Transverse colon (tissue), 4 donors: ENCODE measurements at regions not wholly inside any gene's neighbourhood (a gene's known extent, or its start where the extent isn't known, plus 50 kb on each side); places are given as distances from the start of the nearest gene placed in this dataset.
"Not testable (repeated sequence)": the region's sequence is repeated elsewhere in the genome, so short reads cannot be mapped to it uniquely, and the experiment has no call there.

Experiments
- DNase-seq: peaks from one replicate; pipeline ENCODE4 v3.0.0-alpha.2; 2019
- H3K27ac ChIP-seq, 4 donors: fragments of 200-600 bp; sonication (generic); 2 replicates each; pipeline ENCODE4 v1.5.1; 2016 to 2018; ENCODE audit warnings: inconsistent platforms in 4 of 4
- H3K27me3 ChIP-seq: fragments of 200-600 bp; sonication (generic); 2 replicates; pipeline ENCODE4 v1.5.1; 2017; ENCODE audit warnings: inconsistent platforms
- H3K36me3 ChIP-seq, 4 donors: fragments of 200-600 bp; sonication (generic); 2 replicates each; pipeline ENCODE4 v1.5.1; 2017 to 2019; ENCODE audit warnings: inconsistent platforms in 4 of 4
- H3K4me1 ChIP-seq, 4 donors: fragments of 200-600 bp; sonication (generic); 2 replicates each; pipeline ENCODE4 v1.5.1; 2017 to 2020; ENCODE audit warnings: inconsistent platforms in 4 of 4
- H3K4me3 ChIP-seq, 4 donors: fragments of 200-600 bp; sonication (generic); 1 replicate in 1 of 4; 2 replicates in 3 of 4; pipeline versions ENCODE4 v1.5.1 to v1.6.1; 2017 to 2019; ENCODE audit warnings: inconsistent platforms in 4 of 4
- H3K9me3 ChIP-seq, 2 donors: fragments of 200-600 bp; sonication (generic); 2 replicates each; pipeline ENCODE4 v1.5.1; 2017 to 2019; ENCODE audit warnings: inconsistent platforms in 2 of 2
- EP300 ChIP-seq: sonication (generic); formaldehyde crosslinking; IDR thresholded peaks from one replicate; pipeline ENCODE4 v1.6.1; 2017; ENCODE audit warnings: antibody characterized with exemption, low read depth
- POLR2A ChIP-seq: fragments of 450-650 bp; IDR thresholded peaks from one replicate; pipeline ENCODE4 v1.6.1; 2016; ENCODE audit warnings: antibody characterized with exemption, mild to moderate bottlenecking, moderate library complexity
- POLR2AphosphoS5 ChIP-seq, 3 donors: sonication (generic); formaldehyde crosslinking; IDR thresholded peaks; one replicate each; pipeline ENCODE4 v1.6.1; 2016; ENCODE audit warnings: antibody characterized with exemption in 3 of 3
- WGBS, 2 donors: methylation state at CpG; one replicate each; pipeline ENCODE4 v1.1.5; 2018; ENCODE audit warnings: low coverage in 1 of 2; 5-methylcytosine and 5-hydroxymethylcytosine counted together
- in situ Hi-C, 4 donors: fragments of 200-750 bp; cut with MboI; loops; one replicate each; pipeline versions ENCODE4 v1.15.0 to v1.15.1; 2017; ENCODE audit warnings: low sequenced_read_pairs in 3 of 4, low pct_ligation_motif_present in 1 of 4, low pct_unique_long_range_greater_than_20kb in 1 of 4
- intact Hi-C: fragments of 100-400 bp; cut with DNase I; formaldehyde crosslinking; loops from one replicate; pipeline ENCODE4 v1.15.1; 2023; ENCODE audit warnings: low total_unique reads
- TF ChIP-seq, protein P1 (sequence below), 5 experiments: fragments of 200-600 bp in 3 of 5; fragments of 450-650 bp in 2 of 5; sonication (generic) in 3 of 5; IDR thresholded peaks; 1 replicate in 2 of 5; 2 replicates in 3 of 5; pipeline ENCODE4 v1.5.1; 2016 to 2017; ENCODE audit warnings: antibody characterized with exemption in 5 of 5, inconsistent platforms in 3 of 5, mild to moderate bottlenecking in 2 of 5, moderate library complexity in 1 of 5

DNA sequence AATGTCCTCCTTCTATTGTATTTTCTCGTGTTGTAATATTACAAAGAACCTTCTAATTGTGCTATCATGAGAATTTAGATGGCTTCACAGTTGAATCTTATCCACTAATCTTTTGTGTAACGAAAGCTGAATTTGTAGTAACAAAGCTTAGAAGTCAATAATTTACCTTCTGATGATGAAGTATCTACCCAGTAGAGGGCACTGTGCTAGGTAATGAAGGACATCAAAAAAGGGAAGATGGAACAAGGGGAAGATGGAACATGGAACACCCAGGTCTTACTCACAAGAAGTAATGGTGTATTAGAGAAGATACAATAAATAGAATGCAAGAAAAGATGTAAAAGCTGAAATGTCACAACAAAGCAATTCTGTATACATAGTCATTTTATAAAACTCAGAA, 131.0 kb upstream of the CCNG1 start:
- DNase-seq: no peak

DNA sequence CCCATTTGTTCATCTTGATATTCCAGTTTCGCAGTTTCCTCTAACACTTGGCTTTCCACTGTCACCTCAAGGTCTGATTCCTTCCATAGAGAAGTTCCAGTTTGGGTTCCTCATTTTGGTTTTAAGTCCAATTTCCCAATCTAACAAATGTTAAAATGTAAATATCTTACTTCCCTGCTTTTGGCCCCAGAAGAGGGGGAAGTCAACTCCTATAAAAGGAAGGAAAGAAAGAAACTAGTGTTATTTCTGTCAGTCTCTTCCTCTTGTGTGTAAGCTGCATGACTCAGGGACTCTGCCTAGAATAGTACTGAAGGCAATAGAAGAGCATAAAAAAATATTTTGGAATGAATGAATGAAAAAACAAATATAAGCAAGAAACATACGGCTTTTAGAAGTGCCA, 127.5 kb upstream of the CCNG1 start:
- H3K4me1 ChIP-seq: no peaks in the 10 kb centered on the region
- no peak overlapping the region for H3K27ac ChIP-seq
- peaks cover 0 to 11% of the 10 kb centered on the region in 2 donors for H3K9me3 ChIP-seq
- H3K36me3 ChIP-seq: no peaks in the 10 kb centered on the region
- no peak overlapping the region for H3K4me3 ChIP-seq
- 59 to 69% methylated on average over 2 of the region's 2 CpGs for WGBS, 2 donors
- intact Hi-C loops (no loop called here), in situ Hi-C loops (no loop called here)
- DNase-seq: no peak
- TF ChIP-seq POLR2A (no peak), POLR2AphosphoS5 (IDR thresholded peaks at IDR 0.05) (no peak), EP300 (no peak)
- TF ChIP-seq, protein P1, sequence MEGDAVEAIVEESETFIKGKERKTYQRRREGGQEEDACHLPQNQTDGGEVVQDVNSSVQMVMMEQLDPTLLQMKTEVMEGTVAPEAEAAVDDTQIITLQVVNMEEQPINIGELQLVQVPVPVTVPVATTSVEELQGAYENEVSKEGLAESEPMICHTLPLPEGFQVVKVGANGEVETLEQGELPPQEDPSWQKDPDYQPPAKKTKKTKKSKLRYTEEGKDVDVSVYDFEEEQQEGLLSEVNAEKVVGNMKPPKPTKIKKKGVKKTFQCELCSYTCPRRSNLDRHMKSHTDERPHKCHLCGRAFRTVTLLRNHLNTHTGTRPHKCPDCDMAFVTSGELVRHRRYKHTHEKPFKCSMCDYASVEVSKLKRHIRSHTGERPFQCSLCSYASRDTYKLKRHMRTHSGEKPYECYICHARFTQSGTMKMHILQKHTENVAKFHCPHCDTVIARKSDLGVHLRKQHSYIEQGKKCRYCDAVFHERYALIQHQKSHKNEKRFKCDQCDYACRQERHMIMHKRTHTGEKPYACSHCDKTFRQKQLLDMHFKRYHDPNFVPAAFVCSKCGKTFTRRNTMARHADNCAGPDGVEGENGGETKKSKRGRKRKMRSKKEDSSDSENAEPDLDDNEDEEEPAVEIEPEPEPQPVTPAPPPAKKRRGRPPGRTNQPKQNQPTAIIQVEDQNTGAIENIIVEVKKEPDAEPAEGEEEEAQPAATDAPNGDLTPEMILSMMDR (IDR thresholded peaks at IDR 0.05): no peak
- no peaks in the 10 kb centered on the region for H3K27me3 ChIP-seq

More for the DNA sequence above, 131.0 kb upstream of the CCNG1 start:
- H3K4me3 ChIP-seq: no peak overlapping the region
- H3K9me3 ChIP-seq: no peaks in the 10 kb centered on the region
- no peaks in the 10 kb centered on the region for H3K4me1 ChIP-seq
- no peak overlapping the region for H3K27ac ChIP-seq
- intact Hi-C loops: no loop called here
- TF ChIP-seq POLR2AphosphoS5 (IDR thresholded peaks at IDR 0.05): no peak
- TF ChIP-seq, protein P1 (IDR thresholded peaks at IDR 0.05): peak in 3 of 5 experiments; percentile 23 to 33 (median 30)
- no peaks in the 10 kb centered on the region for H3K27me3 ChIP-seq
- H3K36me3 ChIP-seq: no peaks in the 10 kb centered on the region
- 58 to 61% methylated on average over 2 of the region's 2 CpGs for WGBS, 2 donors
- in situ Hi-C loops: no loop called here

DNA sequence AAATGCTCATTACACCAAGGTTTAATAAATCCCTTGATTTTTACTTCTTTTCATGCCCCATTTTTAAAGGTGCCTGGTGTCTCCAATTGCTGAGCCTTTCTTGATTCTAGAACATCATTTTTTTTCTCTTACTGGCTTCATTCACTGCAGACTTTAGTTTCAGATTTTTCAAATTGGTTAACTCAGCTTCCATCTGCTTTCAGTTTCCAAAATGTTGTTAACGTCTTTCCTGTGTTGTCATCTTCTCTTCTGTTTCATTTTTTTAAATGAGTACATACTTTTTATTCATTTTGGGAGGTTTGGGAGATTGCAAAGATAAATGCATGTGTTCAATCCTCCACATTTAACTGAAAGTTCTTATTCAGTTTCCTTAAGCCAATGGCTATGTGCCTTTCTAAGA, 126.4 kb upstream of the CCNG1 start:
- WGBS, 2 donors: 31 to 48% methylated on average over 1 of the region's 1 CpG
- DNase-seq: no peak
- in situ Hi-C loops: no loop called here
- Histone ChIP-seq H3K36me3 (no peaks in the 10 kb centered on the region), H3K4me3 (no peak overlapping the region), H3K27me3 (no peaks in the 10 kb centered on the region), H3K4me1 (no peaks in the 10 kb centered on the region), H3K27ac (no peak overlapping the region), H3K9me3 (peaks cover 0 to 11% of the 10 kb centered on the region in 2 donors)
- TF ChIP-seq EP300 (no peak), POLR2A (no peak), POLR2AphosphoS5 (IDR thresholded peaks at IDR 0.05) (no peak)
- TF ChIP-seq, protein P1 (IDR thresholded peaks at IDR 0.05): no peak
- intact Hi-C loops: no loop called here

DNA sequence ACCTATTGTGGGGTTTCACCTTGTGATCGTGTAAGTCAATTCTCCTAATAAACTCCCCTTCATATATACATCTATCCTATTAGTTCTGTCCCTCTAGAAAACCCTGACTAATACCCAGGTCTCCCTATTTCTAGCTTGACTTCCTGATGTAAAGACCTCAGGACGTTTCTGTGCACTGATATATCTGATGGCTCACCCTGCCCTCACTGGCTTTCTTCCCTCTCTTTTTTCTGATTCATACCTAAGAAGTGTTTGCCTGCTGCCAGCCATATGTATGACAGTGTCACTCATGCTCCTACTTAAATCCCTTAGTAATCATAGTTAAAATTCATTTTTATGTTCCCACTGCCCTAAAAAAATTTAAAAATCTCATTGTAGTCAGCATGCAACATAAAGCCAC, 124.8 kb upstream of the CCNG1 start:
- no peaks in the 10 kb centered on the region for H3K36me3 ChIP-seq
- no peak overlapping the region for H3K27ac ChIP-seq
- TF ChIP-seq EP300: no peak
- TF ChIP-seq, protein P1 (IDR thresholded peaks at IDR 0.05): no peak
- TF ChIP-seq POLR2A: no peak
- no peak for TF ChIP-seq POLR2AphosphoS5 (IDR thresholded peaks at IDR 0.05)
- no peak for DNase-seq
- no peak overlapping the region for H3K4me3 ChIP-seq
- 38 to 57% methylated on average over 2 of the region's 2 CpGs for WGBS, 2 donors
- intact Hi-C loops: no loop called here
- H3K4me1 ChIP-seq: no peaks in the 10 kb centered on the region
- in situ Hi-C loops: no loop called here
- H3K27me3 ChIP-seq: no peaks in the 10 kb centered on the region
- peaks cover 0 to 11% of the 10 kb centered on the region in 2 donors for H3K9me3 ChIP-seq

DNA sequence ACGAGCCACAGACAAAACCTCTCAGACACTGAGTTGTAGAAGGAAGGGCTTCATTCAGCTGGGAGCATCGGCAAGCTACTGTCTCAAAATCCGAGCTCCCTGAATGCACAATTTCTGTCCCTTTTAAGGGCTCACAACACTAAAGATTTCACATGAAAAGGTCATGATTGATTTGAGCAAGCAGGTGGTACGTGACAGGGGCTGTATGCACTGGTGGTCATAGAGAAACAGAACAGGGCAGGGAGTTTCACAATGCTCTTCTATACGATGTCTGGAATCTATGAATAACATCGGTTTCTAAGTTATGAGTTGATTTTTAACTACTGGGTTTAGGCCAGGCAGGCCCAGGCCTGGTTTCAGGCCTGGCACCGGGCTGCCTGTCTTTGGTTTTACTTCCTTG, 124.3 kb upstream of the CCNG1 start:
- H3K36me3 ChIP-seq, H3K27ac ChIP-seq, H3K4me1 ChIP-seq, intact Hi-C loops, H3K4me3 ChIP-seq, H3K27me3 ChIP-seq, in situ Hi-C loops, DNase-seq: not testable (repeated sequence)
- 63 to 72% methylated on average over 6 to 7 of the region's 7 CpGs for WGBS, 2 donors
- peaks cover 0 to 11% of the 10 kb centered on the region in 2 donors for H3K9me3 ChIP-seq

- H3K27ac ChIP-seq, H3K27me3 ChIP-seq, intact Hi-C loops, H3K36me3 ChIP-seq, DNase-seq, H3K4me1 ChIP-seq, in situ Hi-C loops, H3K4me3 ChIP-seq: not testable (repeated sequence)
- peaks cover 0 to 11% of the 10 kb centered on the region in 2 donors for H3K9me3 ChIP-seq
- WGBS, 2 donors: 84 to 100% methylated on average over 1 to 6 of the region's 6 CpGs
Observed at GRCh38 chr5:163316374-163316773, 121.0 kb upstream of the CCNG1 start.
